KMS-11 (cell line): ENCODE measurements at regions not wholly inside any gene's neighbourhood (a gene's known extent, or its start where the extent isn't known, plus 50 kb on each side); places are given as distances from the start of the nearest gene placed in this dataset.
A peak's percentile ranks its signal among the peaks of the same experiment; 100 is the strongest.
"Not testable (repeated sequence)": the region's sequence is repeated elsewhere in the genome, so short reads cannot be mapped to it uniquely, and the experiment has no call there.

Source experiments
- H2AFZ ChIP-seq: fragments of 200-600 bp; sonication (generic); 2 replicates; pipeline ENCODE4 v1.6.1; 2016; ENCODE audit warnings: antibody characterized with exemption, mixed run types, low read depth
- H3K27ac ChIP-seq: fragments of 200-600 bp; sonication (generic); 2 replicates; pipeline ENCODE4 v1.6.1; 2016; ENCODE audit warnings: mild to moderate bottlenecking, mixed run types
- H3K27me3 ChIP-seq: fragments of 200-600 bp; sonication (generic); 2 replicates; pipeline ENCODE4 v1.6.1; 2017; ENCODE audit warnings: mild to moderate bottlenecking, low read depth, mixed run types, moderate library complexity; ENCODE audit not compliant: insufficient read depth
- H3K36me3 ChIP-seq: fragments of 200-600 bp; sonication (generic); 2 replicates; pipeline ENCODE4 v1.6.1; 2017; ENCODE audit warnings: mild to moderate bottlenecking, mixed run types; ENCODE audit not compliant: insufficient read depth
- H3K4me1 ChIP-seq: fragments of 200-600 bp; sonication (generic); 2 replicates; pipeline ENCODE4 v1.6.1; 2016; ENCODE audit warnings: mild to moderate bottlenecking, low read depth, mixed run types; ENCODE audit not compliant: poor library complexity, severe bottlenecking
- H3K4me2 ChIP-seq: fragments of 200-600 bp; sonication (generic); 2 replicates; pipeline ENCODE4 v1.7.0; 2016; ENCODE audit warnings: mild to moderate bottlenecking, mixed run types
- H3K4me3 ChIP-seq: fragments of 200-600 bp; sonication (generic); IDR thresholded peaks from 2 replicates; pipeline ENCODE4 v1.6.1; 2017; ENCODE audit warnings: low read depth, low read length, mixed read lengths; ENCODE audit not compliant: insufficient read depth
- H3K79me2 ChIP-seq: fragments of 200-600 bp; sonication (generic); 2 replicates; pipeline ENCODE4 v1.6.1; 2016; ENCODE audit warnings: low read depth, mixed run types; ENCODE audit not compliant: insufficient read depth
- H3K9ac ChIP-seq: fragments of 200-600 bp; sonication (generic); 2 replicates; pipeline ENCODE4 v1.6.1; 2016; ENCODE audit warnings: mild to moderate bottlenecking, mixed run types
- H4K20me1 ChIP-seq: fragments of 200-600 bp; sonication (generic); 2 replicates; pipeline ENCODE4 v1.6.1; 2016; ENCODE audit warnings: mild to moderate bottlenecking, mixed run types; ENCODE audit not compliant: insufficient read depth
- CTCF ChIP-seq: fragments of 200-600 bp; sonication (generic); conservative IDR thresholded peaks from 2 replicates; pipeline ENCODE4 v1.6.1; 2017; ENCODE audit warnings: low read depth, mild to moderate bottlenecking, antibody characterized with exemption, low read length, moderate library complexity, mixed read lengths

GRCh38 chrX:95760356-95760755 lies 924.3 kb upstream of the DIAPH2 start:
- Histone ChIP-seq H3K27ac (no peak overlapping the region), H3K4me1 (no peaks in the 10 kb centered on the region), H3K9ac (no peak overlapping the region), H3K27me3 (no peaks in the 10 kb centered on the region), H4K20me1 (no peaks in the 10 kb centered on the region), H3K36me3 (no peaks in the 10 kb centered on the region), H3K79me2 (no peaks in the 10 kb centered on the region), H2AFZ (no peak overlapping the region), H3K4me2 (no peak overlapping the region), H3K4me3 (no peak overlapping the region)
- no peak for TF ChIP-seq CTCF

GRCh38 chrX:95762716-95763115 lies 921.9 kb upstream of the DIAPH2 start:
- Histone ChIP-seq H4K20me1 (no peaks in the 10 kb centered on the region), H2AFZ (no peak overlapping the region), H3K4me2 (no peak overlapping the region), H3K9ac (no peak overlapping the region), H3K4me1 (no peaks in the 10 kb centered on the region), H3K27ac (no peak overlapping the region), H3K4me3 (no peak overlapping the region), H3K79me2 (no peaks in the 10 kb centered on the region), H3K27me3 (no peaks in the 10 kb centered on the region), H3K36me3 (no peaks in the 10 kb centered on the region)
- peak; percentile 27; the same call in 1 of the 2 replicates for TF ChIP-seq CTCF

GRCh38 chrX:95764972-95765451 lies 919.6 kb upstream of the DIAPH2 start:
- TF ChIP-seq CTCF = peak; percentile 58
- Histone ChIP-seq H4K20me1 (no peaks in the 10 kb centered on the region), H3K36me3 (no peaks in the 10 kb centered on the region), H3K9ac (no peak overlapping the region), H3K27ac (no peak overlapping the region), H3K4me2 (no peak overlapping the region), H3K4me1 (no peaks in the 10 kb centered on the region), H3K4me3 (no peak overlapping the region), H3K79me2 (no peaks in the 10 kb centered on the region), H3K27me3 (no peaks in the 10 kb centered on the region), H2AFZ (no peak overlapping the region)

GRCh38 chrX:95771198-95771597 lies 913.4 kb upstream of the DIAPH2 start:
- not testable (repeated sequence) for H3K4me3 ChIP-seq, H3K27ac ChIP-seq, H3K4me1 ChIP-seq, H3K27me3 ChIP-seq, H2AFZ ChIP-seq, H3K9ac ChIP-seq, H4K20me1 ChIP-seq, H3K4me2 ChIP-seq, H3K36me3 ChIP-seq, H3K79me2 ChIP-seq

GRCh38 chrX:95791876-95792275 lies 892.8 kb upstream of the DIAPH2 start:
- H3K4me2 ChIP-seq = no peak overlapping the region
- no peaks in the 10 kb centered on the region for H3K36me3 ChIP-seq
- H4K20me1 ChIP-seq = no peaks in the 10 kb centered on the region
- H3K27ac ChIP-seq = no peak overlapping the region
- no peak overlapping the region for H3K9ac ChIP-seq
- H3K4me1 ChIP-seq = no peaks in the 10 kb centered on the region
- no peak for TF ChIP-seq CTCF
- no peak overlapping the region for H3K4me3 ChIP-seq
- H3K79me2 ChIP-seq = no peaks in the 10 kb centered on the region
- H3K27me3 ChIP-seq = no peaks in the 10 kb centered on the region
- H2AFZ ChIP-seq = no peak overlapping the region
